HL-60 (cell line): ENCODE measurements at regions not wholly inside any gene's neighbourhood (a gene's known extent, or its start where the extent isn't known, plus 50 kb on each side); places are given as distances from the start of the nearest gene placed in this dataset.

Experiments
- CTCF ChIP-seq: IDR thresholded peaks from one replicate; pipeline ENCODE4 v1.5.1; 2011; ENCODE audit warnings: low read length, control low read depth, inconsistent platforms; ENCODE audit not compliant: insufficient read depth
- GABPA ChIP-seq: IDR thresholded peaks from 2 replicates; pipeline ENCODE4 v1.6.1; 2012; ENCODE audit warnings: low read depth

- no peak for TF ChIP-seq CTCF
- TF ChIP-seq GABPA = no peak
Observed at GRCh38 chr7:112692333-112692732, 97.9 kb downstream of the TMEM168 start.
